CD4-positive, alpha-beta T cell treated with Interferon alpha-2 for 1 hour (primary cell): ENCODE measurements at regions not wholly inside any gene's neighbourhood (a gene's known extent, or its start where the extent isn't known, plus 50 kb on each side); places are given as distances from the start of the nearest gene placed in this dataset.
"Not testable (repeated sequence)": the region's sequence is repeated elsewhere in the genome, so short reads cannot be mapped to it uniquely, and the experiment has no call there.

Experiments used
- DNase-seq, 2 donors: peaks; one replicate each; pipeline ENCODE4 v3.0.0-alpha.2; 2020 to 2022

- DNase-seq, result no peak
These were observed 189.6 kb upstream of the E2F8 start for GRCh38 chr11:19430346-19430745.

- DNase-seq, result no peak
These were observed 188.5 kb upstream of the E2F8 start for GRCh38 chr11:19429108-19429760.

- no peak for DNase-seq
These were observed 187.7 kb upstream of the E2F8 start for GRCh38 chr11:19428206-19429002.

- DNase-seq, result no peak
These were observed 186.1 kb upstream of the E2F8 start for GRCh38 chr11:19426756-19427403.

GRCh38 chr11:19426011-19426755 is 185.4 kb upstream of the E2F8 start:
- DNase-seq, result no peak

GRCh38 chr11:19422276-19422675 is 181.5 kb upstream of the E2F8 start:
- no peak for DNase-seq

GRCh38 chr11:19420868-19421533 is 180.3 kb upstream of the E2F8 start:
- no peak for DNase-seq

- DNase-seq, result no peak
These were observed 179.1 kb upstream of the E2F8 start for GRCh38 chr11:19419808-19420207.

- no peak for DNase-seq
These were observed 178.4 kb upstream of the E2F8 start for GRCh38 chr11:19419021-19419750.

- no peak for DNase-seq
These were observed 177.5 kb upstream of the E2F8 start for GRCh38 chr11:19418221-19418620.

GRCh38 chr11:19412070-19412469 is 171.3 kb upstream of the E2F8 start:
- not testable (repeated sequence) for DNase-seq

GRCh38 chr11:19410032-19410431 is 169.3 kb upstream of the E2F8 start:
- no peak for DNase-seq

- DNase-seq, result no peak
These were observed 168.6 kb upstream of the E2F8 start for GRCh38 chr11:19409307-19409706.

GRCh38 chr11:19407677-19408270 is 167.0 kb upstream of the E2F8 start:
- no peak for DNase-seq

GRCh38 chr11:19405966-19406365 is 165.2 kb upstream of the E2F8 start:
- no peak for DNase-seq

- no peak for DNase-seq
These were observed 164.0 kb upstream of the E2F8 start for GRCh38 chr11:19404787-19405186.

GRCh38 chr11:19403196-19403895 is 162.6 kb upstream of the E2F8 start:
- no peak for DNase-seq

GRCh38 chr11:19400296-19400695 is 159.6 kb upstream of the E2F8 start:
- DNase-seq, result no peak

GRCh38 chr11:19398772-19399527 is 158.2 kb upstream of the E2F8 start:
- no peak for DNase-seq

- DNase-seq, result no peak
These were observed 157.5 kb upstream of the E2F8 start for GRCh38 chr11:19398273-19398672.
